ENCODE measurements at regions not wholly inside any gene's neighbourhood (a gene's known extent, or its start where the extent isn't known, plus 50 kb on each side); places are given as distances from the start of the nearest gene placed in this dataset.

DNA sequence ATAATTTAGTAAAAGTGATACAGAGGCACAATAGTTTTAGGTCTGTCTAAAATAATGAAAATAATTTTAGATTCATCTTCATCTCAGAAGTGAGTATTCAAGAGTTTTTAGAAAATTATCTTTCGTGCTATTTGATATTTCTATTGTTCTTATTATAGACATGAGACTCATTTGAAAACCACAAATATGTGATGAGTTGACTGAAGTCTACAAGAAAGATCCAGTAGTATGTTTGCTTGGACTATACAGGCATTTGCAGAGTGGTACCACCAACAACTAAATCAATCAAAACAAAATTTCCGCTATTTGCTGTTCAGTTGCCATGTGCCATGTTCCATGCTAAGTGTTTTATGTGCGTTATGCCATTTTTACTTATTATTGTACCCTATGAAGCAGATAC, 1318.5 kb downstream of the STIM2 start:
- Histone ChIP-seq H3K79me2 (ENCODE audit: low read length) (no peaks in the 10 kb centered on the region), H2AFZ (ENCODE audit: low read length) (no peak overlapping the region), H3K4me1 (ENCODE audit: low read length) (no peaks in the 10 kb centered on the region), H3K4me3 (ENCODE audit: low read length) (no peak overlapping the region), H4K20me1 (ENCODE audit: insufficient read depth, low read depth, low read length) (no peaks in the 10 kb centered on the region), H3K36me3 (ENCODE audit: insufficient read depth, low read length) (no peaks in the 10 kb centered on the region), H3K27ac (ENCODE audit: low read length) (no peak overlapping the region), H3K27me3 (ENCODE audit: low read length) (no peaks in the 10 kb centered on the region), H3K9me2 (replicated peaks; ENCODE audit: insufficient read depth, low read length) (no peaks in the 10 kb centered on the region), H3K9me3 (ENCODE audit: low read length) (peaks cover 25% of the 10 kb centered on the region), H3K4me2 (ENCODE audit: low read depth, low read length, poor library complexity, severe bottlenecking) (no peak overlapping the region), H3K9ac (ENCODE audit: low read length) (no peak overlapping the region)
- DNase-seq: no peak

DNA sequence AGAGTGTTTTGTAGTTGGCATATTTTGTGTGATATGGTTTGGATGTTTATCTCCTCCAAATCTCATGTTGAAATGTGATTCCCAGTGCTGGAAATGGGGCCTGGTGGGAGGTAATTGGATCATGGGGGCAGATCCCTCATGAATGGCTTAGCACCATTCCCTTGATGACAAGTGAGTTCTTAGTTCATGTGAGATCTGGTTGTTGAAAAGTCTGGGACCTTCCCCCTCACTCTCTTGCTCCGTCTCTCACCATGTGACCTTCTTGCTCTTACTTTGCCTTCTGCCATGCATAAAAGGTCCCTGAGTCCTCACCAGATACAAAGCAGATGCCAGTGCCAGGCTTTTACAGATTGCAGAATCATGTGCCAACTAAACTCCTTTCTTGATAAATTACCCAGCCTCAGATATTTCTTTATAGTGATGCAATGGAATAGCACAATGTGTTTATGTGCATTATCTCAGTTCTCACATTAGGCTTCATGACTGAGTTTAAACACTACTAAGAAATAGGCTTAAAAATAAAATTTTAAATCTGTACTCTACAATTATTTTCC, 1348.8 kb downstream of the STIM2 start:
- no peaks in the 10 kb centered on the region for H3K4me1 ChIP-seq (ENCODE audit: low read length)
- no peak overlapping the region for H3K4me2 ChIP-seq (ENCODE audit: low read depth, low read length, poor library complexity, severe bottlenecking)
- H3K9me2 ChIP-seq (replicated peaks; ENCODE audit: insufficient read depth, low read length): no peaks in the 10 kb centered on the region
- H3K9me3 ChIP-seq (ENCODE audit: low read length): peaks cover 35% of the 10 kb centered on the region
- H3K4me3 ChIP-seq (ENCODE audit: low read length): no peak overlapping the region
- H3K79me2 ChIP-seq (ENCODE audit: low read length): no peaks in the 10 kb centered on the region
- no peak overlapping the region for H3K27ac ChIP-seq (ENCODE audit: low read length)
- H4K20me1 ChIP-seq (ENCODE audit: insufficient read depth, low read depth, low read length): no peaks in the 10 kb centered on the region
- no peak for DNase-seq
- no peaks in the 10 kb centered on the region for H3K27me3 ChIP-seq (ENCODE audit: low read length)
- H3K36me3 ChIP-seq (ENCODE audit: insufficient read depth, low read length): no peaks in the 10 kb centered on the region
- H2AFZ ChIP-seq (ENCODE audit: low read length): no peak overlapping the region
- H3K9ac ChIP-seq (ENCODE audit: low read length): no peak overlapping the region

DNA sequence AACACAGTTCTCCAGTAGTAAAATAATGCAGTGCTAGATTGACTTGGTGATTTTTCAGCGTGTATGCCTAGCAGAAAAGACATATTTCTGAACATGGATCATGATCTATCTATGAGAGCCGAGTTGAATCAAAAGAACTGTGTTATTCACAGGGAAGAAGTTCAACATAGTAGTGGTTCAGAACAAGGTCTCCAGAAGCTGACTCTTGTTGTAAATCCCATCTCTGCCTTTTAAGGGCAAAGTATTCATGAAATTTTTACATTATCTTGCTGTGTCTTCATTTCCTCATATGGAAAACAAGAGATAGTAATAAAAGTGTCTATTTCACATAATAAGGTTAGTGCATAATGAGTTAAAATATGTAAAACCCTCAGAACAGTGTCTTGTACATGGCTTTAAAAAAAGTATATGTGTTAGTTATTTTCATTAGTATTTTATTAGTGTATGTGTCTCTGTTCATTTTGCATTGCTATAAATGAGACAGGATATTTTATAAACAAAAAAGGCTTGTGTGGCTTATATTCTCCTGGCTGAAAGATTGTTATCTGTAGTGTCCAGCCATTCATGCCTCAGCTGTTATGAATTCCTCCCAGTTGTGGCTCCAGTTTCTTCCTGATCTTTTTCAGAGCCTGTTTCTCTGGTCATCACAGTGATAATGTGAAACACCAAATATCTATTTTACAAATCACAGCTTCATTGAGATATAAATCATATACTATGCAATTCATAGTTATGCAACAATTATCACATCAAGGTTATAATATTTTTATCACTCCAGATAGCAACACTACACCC, 1351.2 kb downstream of the STIM2 start:
- H3K27me3 ChIP-seq (ENCODE audit: low read length): no peaks in the 10 kb centered on the region
- H3K79me2 ChIP-seq (ENCODE audit: low read length): no peaks in the 10 kb centered on the region
- H3K4me3 ChIP-seq (ENCODE audit: low read length): no peak overlapping the region
- H4K20me1 ChIP-seq (ENCODE audit: insufficient read depth, low read depth, low read length): no peaks in the 10 kb centered on the region
- no peak overlapping the region for H3K4me2 ChIP-seq (ENCODE audit: low read depth, low read length, poor library complexity, severe bottlenecking)
- no peaks in the 10 kb centered on the region for H3K9me2 ChIP-seq (replicated peaks; ENCODE audit: insufficient read depth, low read length)
- DNase-seq: no peak
- H3K27ac ChIP-seq (ENCODE audit: low read length): no peak overlapping the region
- no peaks in the 10 kb centered on the region for H3K36me3 ChIP-seq (ENCODE audit: insufficient read depth, low read length)
- H3K9me3 ChIP-seq (ENCODE audit: low read length): peaks cover 31% of the 10 kb centered on the region
- no peaks in the 10 kb centered on the region for H3K4me1 ChIP-seq (ENCODE audit: low read length)
- H2AFZ ChIP-seq (ENCODE audit: low read length): no peak overlapping the region
- no peak overlapping the region for H3K9ac ChIP-seq (ENCODE audit: low read length)

DNA sequence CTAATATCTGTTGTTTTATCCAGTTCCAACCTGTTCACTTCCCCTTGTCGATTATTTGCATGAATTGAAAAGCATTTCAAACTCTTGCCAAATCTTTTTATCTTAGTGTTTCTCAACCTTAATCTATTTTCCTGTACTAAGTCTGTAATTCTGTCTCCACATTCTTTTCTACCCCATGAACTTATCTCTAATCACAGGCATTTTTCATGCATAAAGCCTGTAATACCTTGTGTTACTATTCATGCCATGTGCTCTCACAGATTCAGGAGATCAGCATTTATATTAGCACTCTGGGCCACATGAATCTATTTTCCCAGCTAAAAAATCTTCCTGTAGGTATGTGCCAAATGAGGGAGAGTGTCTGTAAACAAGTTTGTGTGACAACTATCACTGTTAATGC, 1360.9 kb downstream of the STIM2 start:
- Histone ChIP-seq H3K4me2 (ENCODE audit: low read depth, low read length, poor library complexity, severe bottlenecking) (no peak overlapping the region), H3K36me3 (ENCODE audit: insufficient read depth, low read length) (no peaks in the 10 kb centered on the region), H3K27ac (ENCODE audit: low read length) (no peak overlapping the region), H3K79me2 (ENCODE audit: low read length) (no peaks in the 10 kb centered on the region), H4K20me1 (ENCODE audit: insufficient read depth, low read depth, low read length) (no peaks in the 10 kb centered on the region), H3K9me2 (replicated peaks; ENCODE audit: insufficient read depth, low read length) (no peaks in the 10 kb centered on the region), H3K4me3 (ENCODE audit: low read length) (no peak overlapping the region), H3K27me3 (ENCODE audit: low read length) (no peaks in the 10 kb centered on the region), H2AFZ (ENCODE audit: low read length) (no peak overlapping the region), H3K9ac (ENCODE audit: low read length) (no peak overlapping the region), H3K4me1 (ENCODE audit: low read length) (no peaks in the 10 kb centered on the region), H3K9me3 (ENCODE audit: low read length) (peaks cover under 1% of the 10 kb centered on the region)
- no peak for DNase-seq

DNA sequence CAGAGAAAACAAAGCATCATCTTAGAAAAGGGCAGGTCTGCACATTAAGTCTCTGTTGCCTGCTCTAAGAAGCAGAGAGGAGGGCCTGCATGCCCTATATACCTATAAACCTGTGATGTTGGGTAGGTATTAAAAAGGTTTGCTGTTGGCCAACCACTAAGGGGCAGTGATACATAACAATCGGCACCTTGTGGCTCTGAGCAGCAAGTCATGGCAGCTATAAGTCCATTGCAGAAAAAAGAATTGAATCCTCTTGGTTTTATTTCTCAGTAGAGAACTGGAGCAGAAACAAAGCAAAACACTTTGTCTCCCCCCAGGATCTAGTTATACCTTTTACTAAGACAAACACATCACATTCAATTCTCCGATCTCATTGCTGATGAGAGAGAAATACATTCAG, 1364.4 kb downstream of the STIM2 start:
- H3K79me2 ChIP-seq (ENCODE audit: low read length): no peaks in the 10 kb centered on the region
- H3K36me3 ChIP-seq (ENCODE audit: insufficient read depth, low read length): no peaks in the 10 kb centered on the region
- no peak overlapping the region for H3K27ac ChIP-seq (ENCODE audit: low read length)
- H4K20me1 ChIP-seq (ENCODE audit: insufficient read depth, low read depth, low read length): no peaks in the 10 kb centered on the region
- H3K4me2 ChIP-seq (ENCODE audit: low read depth, low read length, poor library complexity, severe bottlenecking): no peak overlapping the region
- no peak overlapping the region for H2AFZ ChIP-seq (ENCODE audit: low read length)
- no peaks in the 10 kb centered on the region for H3K27me3 ChIP-seq (ENCODE audit: low read length)
- no peak overlapping the region for H3K9ac ChIP-seq (ENCODE audit: low read length)
- no peaks in the 10 kb centered on the region for H3K4me1 ChIP-seq (ENCODE audit: low read length)
- no peak overlapping the region for H3K4me3 ChIP-seq (ENCODE audit: low read length)
- H3K9me3 ChIP-seq (ENCODE audit: low read length): peaks cover 7% of the 10 kb centered on the region
- peak; percentile 42 for DNase-seq
- no peaks in the 10 kb centered on the region for H3K9me2 ChIP-seq (replicated peaks; ENCODE audit: insufficient read depth, low read length)

DNA sequence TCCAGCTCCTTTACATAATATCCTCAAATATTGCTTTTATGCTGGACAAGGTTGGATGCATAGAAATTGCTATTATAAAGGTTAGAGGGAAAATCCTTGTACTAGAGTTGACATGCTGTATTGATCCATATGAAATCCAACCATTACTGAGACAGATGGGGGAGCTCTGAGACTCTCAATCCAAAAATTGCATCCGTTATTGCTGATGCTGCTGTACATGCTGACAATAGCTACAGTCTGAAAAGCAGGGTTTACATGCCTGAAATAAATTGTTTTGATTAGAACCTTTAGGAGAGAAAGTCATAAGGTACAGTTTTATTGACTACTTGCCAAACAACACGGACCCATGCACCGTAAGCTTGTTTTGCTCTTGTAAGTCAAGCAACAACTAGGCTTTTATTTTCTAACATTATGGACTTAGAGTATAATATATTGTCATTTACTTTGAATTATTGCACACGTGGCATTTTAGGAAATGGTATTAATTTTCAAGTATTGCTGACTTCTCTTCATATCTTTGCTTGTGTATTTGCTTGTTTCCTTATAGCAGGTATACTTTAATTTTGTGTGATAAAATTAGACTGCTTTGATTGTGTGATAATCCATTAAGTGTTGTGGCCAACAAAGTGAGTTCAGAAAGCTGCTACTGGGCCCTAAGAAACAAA, 1365.2 kb downstream of the STIM2 start:
- no peak for DNase-seq
- no peaks in the 10 kb centered on the region for H3K27me3 ChIP-seq (ENCODE audit: low read length)
- H3K9ac ChIP-seq (ENCODE audit: low read length): no peak overlapping the region

DNA sequence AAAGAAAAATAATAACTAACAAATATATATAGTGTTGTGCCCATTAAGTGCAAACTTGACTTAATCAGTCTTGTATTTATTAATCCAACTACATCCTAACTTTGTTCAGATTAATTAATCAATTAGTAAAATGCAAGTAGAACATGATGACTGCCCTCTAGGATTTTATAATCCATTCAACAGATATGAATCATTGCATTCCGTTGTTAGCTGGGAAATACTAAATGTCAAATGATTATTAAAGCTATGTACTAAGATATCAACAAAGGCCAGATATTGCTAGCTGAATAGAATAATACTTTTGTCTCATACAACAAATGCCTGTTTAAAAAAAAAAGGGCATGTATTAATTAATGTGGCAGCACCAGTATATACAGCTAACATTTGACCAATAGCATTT, 1366.3 kb downstream of the STIM2 start:
- Histone ChIP-seq H3K9ac (ENCODE audit: low read length) (no peak overlapping the region), H3K9me2 (replicated peaks; ENCODE audit: insufficient read depth, low read length) (no peaks in the 10 kb centered on the region), H3K27ac (ENCODE audit: low read length) (no peak overlapping the region), H3K9me3 (ENCODE audit: low read length) (peaks cover 11% of the 10 kb centered on the region), H3K36me3 (ENCODE audit: insufficient read depth, low read length) (no peaks in the 10 kb centered on the region), H3K79me2 (ENCODE audit: low read length) (no peaks in the 10 kb centered on the region), H3K4me1 (ENCODE audit: low read length) (no peaks in the 10 kb centered on the region), H3K4me3 (ENCODE audit: low read length) (no peak overlapping the region), H3K27me3 (ENCODE audit: low read length) (no peaks in the 10 kb centered on the region), H3K4me2 (ENCODE audit: low read depth, low read length, poor library complexity, severe bottlenecking) (no peak overlapping the region), H2AFZ (ENCODE audit: low read length) (no peak overlapping the region), H4K20me1 (ENCODE audit: insufficient read depth, low read depth, low read length) (no peaks in the 10 kb centered on the region)
- DNase-seq: no peak

More for the DNA sequence above, 1365.2 kb downstream of the STIM2 start:
- Histone ChIP-seq H3K9me3 (ENCODE audit: low read length) (peaks cover 11% of the 10 kb centered on the region), H3K4me2 (ENCODE audit: low read depth, low read length, poor library complexity, severe bottlenecking) (no peak overlapping the region), H3K36me3 (ENCODE audit: insufficient read depth, low read length) (no peaks in the 10 kb centered on the region), H3K27ac (ENCODE audit: low read length) (no peak overlapping the region), H3K4me3 (ENCODE audit: low read length) (no peak overlapping the region), H3K79me2 (ENCODE audit: low read length) (no peaks in the 10 kb centered on the region), H3K4me1 (ENCODE audit: low read length) (no peaks in the 10 kb centered on the region), H2AFZ (ENCODE audit: low read length) (no peak overlapping the region), H3K9me2 (replicated peaks; ENCODE audit: insufficient read depth, low read length) (no peaks in the 10 kb centered on the region), H4K20me1 (ENCODE audit: insufficient read depth, low read depth, low read length) (no peaks in the 10 kb centered on the region)

DNA sequence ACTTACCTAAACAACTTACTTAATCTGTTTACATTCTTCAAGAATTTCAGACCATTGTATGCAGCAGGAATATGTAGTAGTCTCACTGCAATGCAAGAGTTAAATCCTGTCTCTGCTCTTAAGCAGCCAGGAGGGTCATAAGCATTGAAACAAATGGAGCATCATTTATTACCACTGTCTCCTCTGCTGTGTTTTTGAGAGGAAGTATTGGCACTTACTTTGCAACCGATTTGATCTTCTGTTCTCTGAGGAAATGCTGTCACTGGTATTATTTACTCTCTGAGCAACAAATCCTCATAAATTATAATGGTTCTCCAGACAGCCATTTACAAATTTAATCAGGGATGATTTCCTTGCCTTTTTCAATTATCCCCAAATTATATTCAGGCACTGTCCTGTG, 1367.1 kb downstream of the STIM2 start:
- no peak overlapping the region for H3K27ac ChIP-seq (ENCODE audit: low read length)
- H4K20me1 ChIP-seq (ENCODE audit: insufficient read depth, low read depth, low read length): no peaks in the 10 kb centered on the region
- no peaks in the 10 kb centered on the region for H3K36me3 ChIP-seq (ENCODE audit: insufficient read depth, low read length)
- no peaks in the 10 kb centered on the region for H3K4me1 ChIP-seq (ENCODE audit: low read length)
- H3K9me2 ChIP-seq (replicated peaks; ENCODE audit: insufficient read depth, low read length): no peaks in the 10 kb centered on the region
- no peak for DNase-seq
- peaks cover 11% of the 10 kb centered on the region for H3K9me3 ChIP-seq (ENCODE audit: low read length)
- H3K9ac ChIP-seq (ENCODE audit: low read length): no peak overlapping the region
- H3K4me2 ChIP-seq (ENCODE audit: low read depth, low read length, poor library complexity, severe bottlenecking): no peak overlapping the region
- H3K27me3 ChIP-seq (ENCODE audit: low read length): no peaks in the 10 kb centered on the region
- H3K79me2 ChIP-seq (ENCODE audit: low read length): no peaks in the 10 kb centered on the region
- no peak overlapping the region for H3K4me3 ChIP-seq (ENCODE audit: low read length)
- no peak overlapping the region for H2AFZ ChIP-seq (ENCODE audit: low read length)

All from Karpas-422 (cell line).